T-helper 2 cell treated with Interferon-gamma antibody and Interleukin-4, amounts not matched to agents 5 μg/mL and 100 μg/mL, for 36 hours (primary cell): ENCODE measurements at regions not wholly inside any gene's neighbourhood (a gene's known extent, or its start where the extent isn't known, plus 50 kb on each side); places are given as distances from the start of the nearest gene placed in this dataset.

Source experiments
- DNase-seq: peaks from one replicate; pipeline ENCODE4 v3.0.0; 2021; ENCODE audit warnings: low spot score
- H3K27ac Mint-ChIP-seq: one replicate; pipeline ENCODE4 v1.8.0; 2021; ENCODE audit warnings: mild to moderate bottlenecking, mixed read lengths
- H3K27me3 Mint-ChIP-seq: one replicate; pipeline ENCODE4 v1.8.0; 2021; ENCODE audit warnings: low read depth, mixed read lengths
- H3K36me3 Mint-ChIP-seq: one replicate; pipeline ENCODE4 v1.8.0; 2021; ENCODE audit warnings: low read depth, mixed read lengths
- H3K4me1 Mint-ChIP-seq: one replicate; pipeline ENCODE4 v1.8.0; 2021; ENCODE audit warnings: low read depth, mixed read lengths
- H3K4me3 Mint-ChIP-seq: one replicate; pipeline ENCODE4 v1.8.0; 2022; ENCODE audit warnings: mild to moderate bottlenecking, moderate library complexity, mixed read lengths
- H3K9me3 Mint-ChIP-seq: one replicate; pipeline ENCODE4 v1.8.0; 2021; ENCODE audit warnings: mixed read lengths

DNA sequence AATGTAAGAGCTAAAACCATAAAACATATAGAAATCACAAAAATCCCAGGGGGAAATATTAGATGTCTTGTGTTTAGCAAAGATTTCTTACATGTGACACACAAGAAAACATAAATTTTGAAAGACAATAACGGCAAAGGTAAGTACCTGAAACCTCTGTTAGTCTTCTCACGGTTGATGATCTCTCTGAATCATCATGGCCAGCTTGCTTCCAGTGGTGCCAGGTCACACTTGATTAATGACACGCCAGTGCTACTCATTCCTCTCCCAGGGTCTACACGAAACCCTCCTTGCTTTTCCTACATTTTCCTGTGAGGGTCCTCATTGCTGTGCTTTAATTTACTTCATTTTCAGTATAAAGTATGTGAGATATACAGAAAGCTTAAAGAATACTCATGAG is 114.4 kb upstream of the PARP11 start:
- DNase-seq: no peak
- peaks cover 2% of the 10 kb centered on the region for H3K27me3 Mint-ChIP-seq
- no peak overlapping the region for H3K4me3 Mint-ChIP-seq
- H3K4me1 Mint-ChIP-seq: peaks cover 15% of the 10 kb centered on the region
- H3K9me3 Mint-ChIP-seq: peaks cover 6% of the 10 kb centered on the region
- no peak overlapping the region for H3K27ac Mint-ChIP-seq
- H3K36me3 Mint-ChIP-seq: peaks cover 2% of the 10 kb centered on the region

DNA sequence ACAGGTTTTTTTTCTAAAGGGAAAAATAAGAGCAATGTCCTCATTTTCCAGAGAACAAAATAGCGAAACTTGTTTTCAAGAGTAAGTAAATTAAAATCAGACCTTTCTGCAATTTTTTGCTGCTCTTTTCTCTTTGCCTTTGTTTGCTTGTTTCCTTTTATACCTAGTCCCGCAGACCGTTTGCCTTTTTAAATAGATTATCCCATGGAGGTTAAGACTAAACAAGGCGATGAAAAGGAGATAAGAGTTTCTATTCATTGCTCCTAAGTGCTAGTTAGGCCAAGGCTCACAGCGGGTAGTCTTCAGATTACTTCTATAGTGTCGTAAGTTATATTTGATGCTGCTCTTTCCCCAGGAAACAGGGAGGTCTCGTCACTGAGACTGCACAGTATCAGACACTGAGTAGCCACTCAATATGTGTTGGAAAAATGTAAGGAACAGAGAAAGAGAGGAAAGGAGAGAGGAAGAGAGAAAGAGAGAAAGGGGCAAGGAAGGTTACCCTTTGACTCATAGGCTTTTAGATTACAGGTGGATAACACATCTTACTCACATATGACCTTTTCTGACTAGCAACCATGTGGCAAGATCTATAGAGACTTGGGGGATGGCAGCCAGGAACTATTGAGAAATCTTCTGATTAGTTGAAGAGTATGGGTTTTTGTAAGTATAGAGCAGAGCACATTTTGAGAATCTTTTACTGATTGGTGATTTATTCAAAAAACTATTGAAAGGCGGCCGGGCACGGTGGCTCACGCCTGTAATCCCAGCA is 107.5 kb upstream of the PARP11 start:
- Mint-ChIP-seq H3K4me1 (peaks cover 17% of the 10 kb centered on the region), H3K4me3 (no peak overlapping the region)

DNA sequence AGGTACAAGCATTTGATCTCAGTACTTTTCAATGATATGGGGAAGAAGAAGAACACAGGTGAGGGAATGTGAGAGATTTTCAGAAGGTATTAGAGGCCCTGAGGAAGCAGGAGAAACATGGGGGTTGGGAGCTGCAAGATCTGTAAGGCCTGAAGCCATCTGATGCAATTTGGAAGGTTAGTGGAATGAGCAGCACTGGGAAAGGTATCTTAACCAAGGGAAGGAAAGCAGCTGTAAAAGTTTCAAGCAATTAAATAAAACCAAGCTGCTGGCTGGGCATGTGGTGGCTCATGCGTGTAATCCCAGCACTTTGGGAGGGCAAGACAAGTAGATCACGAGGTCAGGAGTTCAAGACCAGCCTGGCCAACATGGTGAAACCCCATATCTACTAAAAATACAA is 104.4 kb upstream of the PARP11 start:
- Mint-ChIP-seq H3K36me3 (peaks cover 4% of the 10 kb centered on the region), H3K4me3 (no peak overlapping the region), H3K27me3 (no peaks in the 10 kb centered on the region), H3K9me3 (peaks cover 13% of the 10 kb centered on the region), H3K4me1 (peaks cover 43% of the 10 kb centered on the region), H3K27ac (peak overlapping the region; percentile 3)
- no peak for DNase-seq

More for the DNA sequence above, 107.5 kb upstream of the PARP11 start:
- no peak for DNase-seq
- Mint-ChIP-seq H3K9me3 (peaks cover 17% of the 10 kb centered on the region), H3K36me3 (peaks cover 5% of the 10 kb centered on the region), H3K27ac (no peak overlapping the region), H3K27me3 (no peaks in the 10 kb centered on the region)

DNA sequence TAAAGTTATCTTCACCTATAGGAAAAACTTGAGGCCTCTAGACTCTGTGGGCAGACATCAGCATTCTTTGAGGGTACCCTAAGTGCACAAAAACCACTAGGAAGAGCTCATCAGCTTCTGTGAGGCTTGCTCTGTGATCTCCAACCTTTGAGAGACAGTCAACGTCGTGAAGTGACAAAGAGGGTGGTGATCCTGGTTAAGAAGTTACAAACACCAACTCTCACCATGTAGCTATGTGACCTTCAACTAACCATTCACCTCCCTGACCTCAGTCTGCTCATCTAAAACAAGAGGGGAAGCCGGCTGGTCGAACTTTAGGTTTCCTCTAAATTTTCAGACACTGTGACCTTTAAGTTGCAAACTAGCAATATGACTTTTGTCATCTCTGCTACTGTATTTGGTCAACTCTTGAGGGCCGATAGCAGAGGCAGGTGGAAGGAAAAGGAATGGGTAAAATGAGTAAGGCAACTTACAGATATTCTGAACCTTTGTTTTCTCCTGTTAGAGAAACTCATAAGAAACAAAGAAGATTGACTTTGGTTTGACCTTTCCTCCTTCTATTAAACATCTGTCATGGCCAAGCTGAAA is 103.2 kb upstream of the PARP11 start:
- Mint-ChIP-seq H3K27me3 (no peaks in the 10 kb centered on the region), H3K36me3 (peaks cover 4% of the 10 kb centered on the region), H3K4me3 (no peak overlapping the region), H3K9me3 (peaks cover 12% of the 10 kb centered on the region), H3K27ac (peak overlapping the region; percentile 23), H3K4me1 (peaks cover 50% of the 10 kb centered on the region)
- DNase-seq: peak; percentile 68

DNA sequence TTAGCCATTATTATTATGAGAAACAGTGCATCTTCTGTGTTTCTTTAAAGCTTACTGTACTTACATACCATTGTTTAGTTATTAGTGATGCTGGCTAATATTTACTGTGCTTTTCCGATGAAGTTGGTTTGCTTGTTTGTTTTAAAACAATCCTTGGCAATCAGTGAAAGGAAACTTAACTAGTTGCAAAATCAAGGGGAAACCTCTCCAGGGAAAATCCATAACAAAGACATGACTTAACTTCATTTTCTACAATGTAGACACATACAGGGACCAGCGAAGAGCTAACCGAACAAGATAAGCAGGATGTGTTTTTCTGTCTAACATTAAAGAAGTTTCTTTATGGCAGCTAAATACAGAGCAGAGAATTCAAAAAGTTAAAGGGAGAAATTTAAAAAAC is 102.5 kb upstream of the PARP11 start:
- H3K9me3 Mint-ChIP-seq: peaks cover 8% of the 10 kb centered on the region
- peaks cover 46% of the 10 kb centered on the region for H3K4me1 Mint-ChIP-seq
- no peak overlapping the region for H3K4me3 Mint-ChIP-seq
- DNase-seq: no peak
- H3K27ac Mint-ChIP-seq: no peak overlapping the region
- H3K36me3 Mint-ChIP-seq: peaks cover 4% of the 10 kb centered on the region
- H3K27me3 Mint-ChIP-seq: no peaks in the 10 kb centered on the region

DNA sequence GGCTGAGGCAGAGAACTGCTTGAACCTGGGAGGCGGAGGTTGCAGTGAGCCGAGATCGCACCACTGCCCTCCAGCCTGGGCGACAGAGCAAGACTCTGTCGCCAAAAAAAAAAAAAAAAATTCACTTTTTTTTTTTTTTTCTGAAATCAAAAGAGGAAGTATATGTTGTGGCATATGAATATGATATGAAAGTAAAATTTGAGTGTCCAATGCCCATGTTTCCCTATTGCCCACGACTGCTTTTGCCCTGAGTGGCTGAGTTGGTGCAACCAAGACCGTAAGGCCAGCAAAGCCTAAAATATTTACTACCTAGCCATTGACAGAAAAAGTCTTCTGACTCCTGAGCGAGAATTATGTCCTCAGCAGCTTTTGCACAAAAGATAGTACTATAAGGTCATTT is 101.7 kb upstream of the PARP11 start:
- no peak overlapping the region for H3K4me3 Mint-ChIP-seq
- no peaks in the 10 kb centered on the region for H3K27me3 Mint-ChIP-seq
- H3K9me3 Mint-ChIP-seq: peaks cover 6% of the 10 kb centered on the region
- H3K4me1 Mint-ChIP-seq: peaks cover 46% of the 10 kb centered on the region
- no peak overlapping the region for H3K27ac Mint-ChIP-seq
- no peak for DNase-seq
- H3K36me3 Mint-ChIP-seq: peaks cover 4% of the 10 kb centered on the region

- peaks cover 4% of the 10 kb centered on the region for H3K36me3 Mint-ChIP-seq
- H3K4me3 Mint-ChIP-seq: peak overlapping the region; percentile 69
- H3K27me3 Mint-ChIP-seq: no peaks in the 10 kb centered on the region
- peak; percentile 43 for DNase-seq
- H3K9me3 Mint-ChIP-seq: peaks cover 6% of the 10 kb centered on the region
- peak overlapping the region; percentile 49 for H3K27ac Mint-ChIP-seq
- peaks cover 46% of the 10 kb centered on the region for H3K4me1 Mint-ChIP-seq
Observed at GRCh38 chr12:3973973-3974644, 100.9 kb upstream of the PARP11 start.

GRCh38 chr12:3973269-3973884 is 100.2 kb upstream of the PARP11 start:
- Mint-ChIP-seq H3K9me3 (peaks cover 6% of the 10 kb centered on the region), H3K4me1 (peaks cover 46% of the 10 kb centered on the region), H3K27ac (peak overlapping the region; percentile 82)

GRCh38 chr12:3972576-3972975 is 99.4 kb upstream of the PARP11 start:
- DNase-seq: peak; percentile 28

More at GRCh38 chr12:3973269-3973884, 100.2 kb upstream of the PARP11 start:
- DNase-seq: peak; percentile 49
- peak overlapping the region; percentile 69 for H3K4me3 Mint-ChIP-seq
- H3K36me3 Mint-ChIP-seq: peaks cover 4% of the 10 kb centered on the region
- no peaks in the 10 kb centered on the region for H3K27me3 Mint-ChIP-seq

DNA sequence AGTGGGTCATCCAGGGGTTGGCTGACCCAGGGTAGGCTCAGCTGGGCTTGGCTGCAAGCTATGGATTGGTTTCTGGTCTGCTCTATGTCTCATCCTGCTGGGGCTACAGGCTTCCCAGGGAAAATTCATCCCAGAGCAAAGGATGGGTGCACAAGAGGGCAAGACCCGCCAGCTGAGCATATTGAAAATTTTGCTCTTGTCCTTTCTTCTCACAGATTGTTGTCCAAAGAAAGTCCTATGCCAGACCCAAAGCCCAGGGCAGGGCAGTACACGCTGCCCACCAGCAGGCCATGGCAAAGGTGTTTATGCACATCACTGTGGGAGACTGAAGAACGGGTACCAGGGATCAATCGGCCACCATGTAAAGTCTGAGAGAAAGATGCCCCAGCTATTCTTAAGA is 95.3 kb upstream of the PARP11 start:
- Mint-ChIP-seq H3K27ac (no peak overlapping the region), H3K9me3 (peaks cover 6% of the 10 kb centered on the region), H3K4me1 (peaks cover 16% of the 10 kb centered on the region), H3K4me3 (no peak overlapping the region), H3K36me3 (peaks cover 4% of the 10 kb centered on the region), H3K27me3 (no peaks in the 10 kb centered on the region)
- no peak for DNase-seq

More at GRCh38 chr12:3972576-3972975, 99.4 kb upstream of the PARP11 start:
- Mint-ChIP-seq H3K9me3 (peaks cover 6% of the 10 kb centered on the region), H3K36me3 (peaks cover 4% of the 10 kb centered on the region), H3K4me1 (peaks cover 45% of the 10 kb centered on the region), H3K4me3 (peak overlapping the region; percentile 53), H3K27me3 (no peaks in the 10 kb centered on the region), H3K27ac (peak overlapping the region; percentile 56)

DNA sequence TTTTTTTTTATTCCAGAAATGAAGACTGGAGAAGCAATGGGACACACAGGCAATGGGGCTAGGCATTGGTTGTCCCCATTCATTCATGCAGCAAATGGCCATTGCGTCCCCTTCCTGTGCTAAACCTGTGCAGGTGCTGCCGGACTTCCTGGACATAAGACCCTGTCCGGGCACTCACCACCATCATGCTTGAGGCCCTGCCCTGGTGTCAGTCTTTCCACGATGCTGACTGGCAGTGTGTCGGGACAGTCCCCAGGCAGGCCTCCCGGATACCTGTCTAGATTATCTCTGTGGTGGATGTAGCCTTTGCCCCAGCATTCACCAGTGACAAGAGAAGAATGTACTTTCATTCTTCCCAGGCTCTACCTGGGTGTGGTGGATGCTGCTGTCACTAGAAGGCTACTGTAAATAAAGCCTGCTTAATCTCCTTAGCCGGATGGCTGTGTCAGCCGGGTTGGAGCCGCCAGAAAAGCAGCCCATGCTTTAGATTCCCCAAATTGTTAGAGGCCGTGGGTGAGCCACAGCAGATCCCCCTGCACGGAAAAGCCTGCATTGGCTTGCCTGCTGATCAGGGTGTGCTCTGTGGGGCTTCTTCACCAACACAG is 94.5 kb upstream of the PARP11 start:
- DNase-seq: no peak
- Mint-ChIP-seq H3K36me3 (peaks cover 4% of the 10 kb centered on the region), H3K9me3 (peaks cover 5% of the 10 kb centered on the region), H3K4me3 (no peak overlapping the region), H3K27ac (no peak overlapping the region), H3K4me1 (peaks cover 16% of the 10 kb centered on the region), H3K27me3 (no peaks in the 10 kb centered on the region)

- Mint-ChIP-seq H3K9me3 (no peaks in the 10 kb centered on the region), H3K4me3 (no peak overlapping the region), H3K27ac (no peak overlapping the region), H3K36me3 (no peaks in the 10 kb centered on the region), H3K4me1 (peaks cover 18% of the 10 kb centered on the region), H3K27me3 (no peaks in the 10 kb centered on the region)
- no peak for DNase-seq
Observed at GRCh38 chr12:3966376-3966775, 93.2 kb upstream of the PARP11 start.

DNA sequence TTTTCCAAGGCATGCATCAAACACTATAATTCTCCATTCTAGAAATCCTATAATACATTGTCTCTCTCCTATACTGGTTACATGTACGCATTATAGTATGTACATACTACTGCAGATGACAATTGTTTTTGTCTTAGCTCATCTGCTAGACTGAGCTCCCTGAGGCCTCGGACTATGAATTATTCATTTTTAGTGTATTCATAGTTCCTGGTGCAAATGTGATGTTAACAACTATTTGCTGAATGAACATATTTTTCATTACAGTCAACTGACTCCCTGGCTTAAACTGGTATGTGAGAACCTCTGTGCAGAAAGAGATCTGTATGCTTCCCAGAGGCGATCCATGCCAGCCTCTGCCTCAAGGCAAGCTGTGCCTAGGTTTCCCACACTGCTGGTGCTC is 91.8 kb upstream of the PARP11 start:
- no peaks in the 10 kb centered on the region for H3K36me3 Mint-ChIP-seq
- no peak overlapping the region for H3K4me3 Mint-ChIP-seq
- no peak overlapping the region for H3K27ac Mint-ChIP-seq
- H3K27me3 Mint-ChIP-seq: no peaks in the 10 kb centered on the region
- no peaks in the 10 kb centered on the region for H3K9me3 Mint-ChIP-seq
- no peak for DNase-seq
- peaks cover 18% of the 10 kb centered on the region for H3K4me1 Mint-ChIP-seq
